Mesendoderm (in vitro differentiated cells): ENCODE measurements at regions not wholly inside any gene's neighbourhood (a gene's known extent, or its start where the extent isn't known, plus 50 kb on each side); places are given as distances from the start of the nearest gene placed in this dataset.

Source experiments
- DNase-seq: peaks from one replicate; pipeline ENCODE4 v3.0.0; 2013
- H2AK5ac ChIP-seq: 2 replicates; pipeline ENCODE4 v1.6.1; 2013; ENCODE audit warnings: low read length, inconsistent platforms
- H2BK120ac ChIP-seq: 2 replicates; pipeline ENCODE4 v1.6.1; 2013; ENCODE audit warnings: low read depth, mild to moderate bottlenecking, low read length, moderate library complexity, mixed read lengths
- H2BK15ac ChIP-seq: replicated peaks from 2 replicates; pipeline ENCODE4 v1.6.1; 2013; ENCODE audit warnings: low read depth, mild to moderate bottlenecking, moderate library complexity
- H2BK5ac ChIP-seq: 2 replicates; pipeline ENCODE4 v1.6.1; 2013; ENCODE audit warnings: low read length, inconsistent platforms
- H3K18ac ChIP-seq: 2 replicates; pipeline ENCODE4 v1.6.1; 2013; ENCODE audit warnings: mild to moderate bottlenecking, low read length, mixed read lengths
- H3K23ac ChIP-seq: one replicate; pipeline ENCODE4 v1.6.1; 2013; ENCODE audit warnings: low read length
- H3K27ac ChIP-seq: 2 replicates; pipeline ENCODE4 v1.5.1; 2013; ENCODE audit warnings: low read depth, mild to moderate bottlenecking, inconsistent platforms, low read length, moderate library complexity
- H3K27me3 ChIP-seq: 2 replicates; pipeline ENCODE4 v1.6.1; 2013; ENCODE audit warnings: low read length, control low read depth, mild to moderate bottlenecking, inconsistent platforms; ENCODE audit not compliant: insufficient read depth, poor library complexity
- H3K36me3 ChIP-seq: 2 replicates; pipeline ENCODE4 v1.6.1; 2013; ENCODE audit warnings: low read length, inconsistent platforms; ENCODE audit not compliant: control insufficient read depth, insufficient read depth
- H3K4ac ChIP-seq: one replicate; pipeline ENCODE4 v1.6.1; 2013; ENCODE audit warnings: low read depth, mild to moderate bottlenecking, low read length, moderate library complexity
- H3K4me1 ChIP-seq: 2 replicates; pipeline ENCODE4 v1.6.1; 2013; ENCODE audit warnings: low read depth, low read length, inconsistent platforms; ENCODE audit not compliant: control insufficient read depth
- H3K4me2 ChIP-seq: 2 replicates; pipeline ENCODE4 v1.6.1; 2013; ENCODE audit warnings: low read length
- H3K4me3 ChIP-seq: 2 replicates; pipeline ENCODE4 v1.5.1; 2013; ENCODE audit warnings: mild to moderate bottlenecking, low read length
- H3K56ac ChIP-seq: one replicate; pipeline ENCODE4 v1.6.1; 2013; ENCODE audit warnings: low read length
- H3K79me1 ChIP-seq: 2 replicates; pipeline ENCODE4 v1.6.1; 2013; ENCODE audit warnings: low read length, inconsistent platforms
- H3K79me2 ChIP-seq: 2 replicates; pipeline ENCODE4 v1.6.1; 2013; ENCODE audit warnings: mild to moderate bottlenecking, low read length; ENCODE audit not compliant: control insufficient read depth, insufficient read depth
- H3K9ac ChIP-seq: 2 replicates; pipeline ENCODE4 v1.6.1; 2013; ENCODE audit warnings: low read length, inconsistent platforms
- H4K5ac ChIP-seq: one replicate; pipeline ENCODE4 v1.6.1; 2013; ENCODE audit warnings: low read length
- H4K8ac ChIP-seq: one replicate; pipeline ENCODE4 v1.6.1; 2013; ENCODE audit warnings: low read depth, mild to moderate bottlenecking, control low read depth, low read length, moderate library complexity
- WGBS: extraction: QIAGEN DNeasy Blood & Tissue Kit; methylation state at CpG from one replicate; pipeline ENCODE4 v1.1.7; 2013; ENCODE audit warnings: low lambda C conversion rate, missing lambda C conversion rate; ENCODE audit not compliant: insufficient coverage; ENCODE audit errors: extremely low coverage; 5-methylcytosine and 5-hydroxymethylcytosine counted together

GRCh38 chr3:139238281-139239030 is 105.4 kb upstream of the MRPS22 start:
- Histone ChIP-seq H3K56ac (no peak overlapping the region), H3K79me1 (no peaks in the 10 kb centered on the region), H3K27ac (no peak overlapping the region), H3K36me3 (no peaks in the 10 kb centered on the region), H2AK5ac (no peak overlapping the region), H3K23ac (no peak overlapping the region), H3K4me3 (no peak overlapping the region), H3K4me2 (no peak overlapping the region), H3K27me3 (no peaks in the 10 kb centered on the region), H2BK5ac (no peak overlapping the region), H3K4ac (no peak overlapping the region), H3K9ac (no peak overlapping the region), H4K5ac (no peak overlapping the region), H2BK120ac (no peak overlapping the region), H3K4me1 (no peaks in the 10 kb centered on the region), H4K8ac (no peak overlapping the region), H3K18ac (no peak overlapping the region), H2BK15ac (no peak overlapping the region), H3K79me2 (no peaks in the 10 kb centered on the region)
- WGBS: no CpG with 5 or more reads among the region's 12 CpGs
- DNase-seq: no peak

DNA sequence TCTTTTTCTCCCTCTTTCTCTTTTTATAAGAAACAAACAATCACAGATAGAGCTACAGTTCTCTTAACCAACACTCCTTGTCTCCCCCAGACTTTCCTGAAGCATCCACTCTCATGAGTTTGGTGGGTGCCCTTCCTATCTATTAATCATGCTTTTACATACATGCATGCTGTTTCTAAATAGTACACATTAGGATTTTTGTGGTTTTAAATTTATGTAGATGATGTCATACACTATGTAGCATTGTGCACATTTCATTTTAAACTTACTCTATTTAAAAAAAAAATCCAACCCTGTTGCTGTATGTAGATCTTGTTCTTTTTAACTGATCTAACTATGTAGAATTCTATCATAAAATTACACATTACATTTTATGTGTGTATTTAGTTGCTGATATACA is 104.3 kb upstream of the MRPS22 start:
- Histone ChIP-seq H3K56ac (no peak overlapping the region), H3K4me2 (no peak overlapping the region), H3K4me3 (no peak overlapping the region), H3K79me2 (no peaks in the 10 kb centered on the region), H4K5ac (no peak overlapping the region), H3K9ac (no peak overlapping the region), H4K8ac (no peak overlapping the region), H3K27ac (no peak overlapping the region), H3K36me3 (no peaks in the 10 kb centered on the region), H3K23ac (no peak overlapping the region), H3K4me1 (no peaks in the 10 kb centered on the region), H3K18ac (no peak overlapping the region), H3K4ac (no peak overlapping the region), H2AK5ac (no peak overlapping the region), H2BK120ac (no peak overlapping the region), H2BK5ac (no peak overlapping the region), H2BK15ac (no peak overlapping the region), H3K79me1 (no peaks in the 10 kb centered on the region), H3K27me3 (no peaks in the 10 kb centered on the region)
- no peak for DNase-seq

GRCh38 chr3:139241783-139242182 is 102.0 kb upstream of the MRPS22 start:
- Histone ChIP-seq H3K23ac (no peak overlapping the region), H3K9ac (no peak overlapping the region), H2BK120ac (no peak overlapping the region), H3K27ac (no peak overlapping the region), H3K4me2 (no peak overlapping the region), H2AK5ac (no peak overlapping the region), H4K8ac (no peak overlapping the region), H2BK15ac (no peak overlapping the region), H4K5ac (no peak overlapping the region), H2BK5ac (no peak overlapping the region), H3K4ac (no peak overlapping the region), H3K4me3 (no peak overlapping the region), H3K79me1 (no peaks in the 10 kb centered on the region), H3K56ac (no peak overlapping the region), H3K18ac (no peak overlapping the region), H3K4me1 (no peaks in the 10 kb centered on the region), H3K36me3 (no peaks in the 10 kb centered on the region), H3K27me3 (no peaks in the 10 kb centered on the region), H3K79me2 (no peaks in the 10 kb centered on the region)
- WGBS: no CpG with 5 or more reads among the region's 2 CpGs
- no peak for DNase-seq

DNA sequence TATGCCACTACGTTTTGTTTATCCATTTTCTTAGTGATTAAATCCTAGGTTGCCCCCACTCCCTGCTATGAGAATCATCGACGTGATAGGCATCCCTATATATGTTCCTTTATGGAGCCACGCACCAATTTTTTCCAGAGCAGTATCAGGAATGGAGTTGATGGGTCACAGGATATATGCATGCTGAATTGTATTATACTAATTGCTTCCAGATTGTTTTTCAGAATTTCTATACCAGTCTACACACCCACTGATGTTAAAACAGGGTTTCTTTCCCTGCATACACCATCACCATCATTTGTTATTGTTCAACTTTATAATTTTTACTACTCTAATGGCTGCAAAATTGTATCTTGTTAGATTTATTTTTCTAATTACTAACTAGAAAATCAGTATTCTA is 100.1 kb upstream of the MRPS22 start:
- Histone ChIP-seq H4K5ac (no peak overlapping the region), H3K27me3 (no peaks in the 10 kb centered on the region), H3K18ac (no peak overlapping the region), H2BK120ac (no peak overlapping the region), H3K36me3 (no peaks in the 10 kb centered on the region), H4K8ac (no peak overlapping the region), H3K56ac (no peak overlapping the region), H3K79me2 (no peaks in the 10 kb centered on the region), H3K4me2 (no peak overlapping the region), H2BK5ac (no peak overlapping the region), H3K4me1 (no peaks in the 10 kb centered on the region), H3K4me3 (no peak overlapping the region), H3K27ac (no peak overlapping the region), H3K23ac (no peak overlapping the region), H3K79me1 (no peaks in the 10 kb centered on the region), H2BK15ac (no peak overlapping the region), H2AK5ac (no peak overlapping the region), H3K9ac (no peak overlapping the region), H3K4ac (no peak overlapping the region)
- no CpG with 5 or more reads among the region's 4 CpGs for WGBS
- DNase-seq: no peak

GRCh38 chr3:139248593-139249255 is 95.1 kb upstream of the MRPS22 start:
- peak; percentile 21 for DNase-seq
- H3K4me2 ChIP-seq: no peak overlapping the region
- no peak overlapping the region for H4K5ac ChIP-seq
- no peaks in the 10 kb centered on the region for H3K79me2 ChIP-seq
- H3K27ac ChIP-seq: no peak overlapping the region
- H3K23ac ChIP-seq: no peak overlapping the region
- no peaks in the 10 kb centered on the region for H3K4me1 ChIP-seq
- no peaks in the 10 kb centered on the region for H3K27me3 ChIP-seq
- H4K8ac ChIP-seq: no peak overlapping the region
- no peaks in the 10 kb centered on the region for H3K79me1 ChIP-seq
- H3K56ac ChIP-seq: no peak overlapping the region
- H2AK5ac ChIP-seq: no peak overlapping the region
- H2BK5ac ChIP-seq: no peak overlapping the region
- H2BK120ac ChIP-seq: no peak overlapping the region
- no CpG with 5 or more reads among the region's 4 CpGs for WGBS
- H3K4me3 ChIP-seq: no peak overlapping the region
- H3K18ac ChIP-seq: no peak overlapping the region
- H3K36me3 ChIP-seq: no peaks in the 10 kb centered on the region
- no peak overlapping the region for H3K9ac ChIP-seq
- no peak overlapping the region for H2BK15ac ChIP-seq
- no peak overlapping the region for H3K4ac ChIP-seq

DNA sequence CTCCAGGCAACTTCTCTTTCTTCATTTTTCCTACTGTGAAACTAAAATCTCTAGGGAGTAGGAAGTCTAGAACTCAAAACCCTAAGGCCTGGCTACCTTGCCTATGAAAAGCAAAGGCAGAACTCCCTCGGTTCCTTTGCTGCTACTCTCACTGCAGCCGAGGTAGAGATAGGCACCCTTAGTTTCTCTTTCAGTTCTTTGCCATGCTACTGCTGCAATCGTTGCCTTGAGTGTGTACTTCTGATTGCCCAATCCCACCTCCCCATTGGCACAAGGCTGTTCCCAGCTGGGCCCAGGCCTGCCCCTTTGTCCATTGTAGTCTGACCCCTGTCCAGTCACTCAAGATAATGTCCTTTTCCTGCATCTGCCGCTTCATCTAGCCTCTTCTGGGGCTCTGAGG is 92.3 kb upstream of the MRPS22 start:
- DNase-seq: no peak

More for the DNA sequence above, 92.3 kb upstream of the MRPS22 start:
- no peaks in the 10 kb centered on the region for H3K4me1 ChIP-seq
- H4K8ac ChIP-seq: no peak overlapping the region
- H3K79me1 ChIP-seq: no peaks in the 10 kb centered on the region
- no peak overlapping the region for H2BK15ac ChIP-seq
- H3K23ac ChIP-seq: no peak overlapping the region
- no peak overlapping the region for H2BK5ac ChIP-seq
- no peak overlapping the region for H3K18ac ChIP-seq
- no peak overlapping the region for H3K4me3 ChIP-seq
- no peak overlapping the region for H3K9ac ChIP-seq
- no CpG with 5 or more reads among the region's 4 CpGs for WGBS
- H3K56ac ChIP-seq: no peak overlapping the region
- no peak overlapping the region for H4K5ac ChIP-seq
- H2BK120ac ChIP-seq: no peak overlapping the region
- no peak overlapping the region for H3K27ac ChIP-seq
- no peak overlapping the region for H2AK5ac ChIP-seq
- H3K4ac ChIP-seq: no peak overlapping the region
- no peaks in the 10 kb centered on the region for H3K27me3 ChIP-seq
- H3K4me2 ChIP-seq: no peak overlapping the region
- H3K79me2 ChIP-seq: no peaks in the 10 kb centered on the region
- no peaks in the 10 kb centered on the region for H3K36me3 ChIP-seq
